Hematopoietic multipotent progenitor cell (in vitro differentiated cells): ENCODE measurements at regions not wholly inside any gene's neighbourhood (a gene's known extent, or its start where the extent isn't known, plus 50 kb on each side); places are given as distances from the start of the nearest gene placed in this dataset.
"Not testable (repeated sequence)": the region's sequence is repeated elsewhere in the genome, so short reads cannot be mapped to it uniquely, and the experiment has no call there.

Experiments used
- DNase-seq, 3 donors: peaks; one replicate each; pipeline ENCODE4 v3.0.0-alpha.2; 2011 to 2015; ENCODE audit warnings: low read depth in 2 of 3, low spot score in 2 of 3

- DNase-seq = no peak
Measured at GRCh38 chr2:52629944-52630343, 1137.7 kb upstream of the CHAC2 start.

GRCh38 chr2:52629531-52629930 lies 1138.1 kb upstream of the CHAC2 start:
- no peak for DNase-seq

- DNase-seq = no peak
Measured at GRCh38 chr2:52622266-52622665, 1145.3 kb upstream of the CHAC2 start.

GRCh38 chr2:52613064-52613463 lies 1154.5 kb upstream of the CHAC2 start:
- no peak for DNase-seq

GRCh38 chr2:52611759-52612158 lies 1155.8 kb upstream of the CHAC2 start:
- no peak for DNase-seq

GRCh38 chr2:52608030-52608429 lies 1159.6 kb upstream of the CHAC2 start:
- DNase-seq = no peak

- no peak for DNase-seq
Measured at GRCh38 chr2:52597346-52597745, 1170.3 kb upstream of the CHAC2 start.

GRCh38 chr2:52594026-52594425 lies 1173.6 kb upstream of the CHAC2 start:
- DNase-seq = no peak

GRCh38 chr2:52584071-52584470 lies 1183.5 kb upstream of the CHAC2 start:
- DNase-seq = not testable (repeated sequence)

- no peak for DNase-seq
Measured at GRCh38 chr2:52572469-52572894, 1195.1 kb upstream of the CHAC2 start.

GRCh38 chr2:52571380-52572347 lies 1195.9 kb upstream of the CHAC2 start:
- no peak for DNase-seq

- DNase-seq = no peak
Measured at GRCh38 chr2:52570716-52571115, 1196.9 kb upstream of the CHAC2 start.

GRCh38 chr2:52563151-52563550 lies 1204.5 kb upstream of the CHAC2 start:
- DNase-seq = no peak

GRCh38 chr2:52558265-52558664 lies 1209.3 kb upstream of the CHAC2 start:
- DNase-seq = no peak

- no peak for DNase-seq
Measured at GRCh38 chr2:52542297-52542696, 1225.3 kb upstream of the CHAC2 start.

GRCh38 chr2:52539026-52539970 lies 1228.3 kb upstream of the CHAC2 start:
- DNase-seq = no peak

- no peak for DNase-seq
Measured at GRCh38 chr2:52537588-52537987, 1230.0 kb upstream of the CHAC2 start.

- DNase-seq = no peak
Measured at GRCh38 chr2:52536929-52537460, 1230.6 kb upstream of the CHAC2 start.

- DNase-seq = no peak
Measured at GRCh38 chr2:52532956-52533355, 1234.6 kb upstream of the CHAC2 start.

GRCh38 chr2:52526735-52527134 lies 1240.9 kb upstream of the CHAC2 start:
- DNase-seq = no peak

GRCh38 chr2:52520644-52521043 lies 1247.0 kb upstream of the CHAC2 start:
- DNase-seq = no peak
